HG02938 (cell line): ENCODE measurements at regions not wholly inside any gene's neighbourhood (a gene's known extent, or its start where the extent isn't known, plus 50 kb on each side); places are given as distances from the start of the nearest gene placed in this dataset.

ENCODE experiments used
- ATAC-seq: cut with Tn5 transposase; IDR thresholded peaks from one replicate; pipeline ENCODE4 v1.9.1; 2021; ENCODE audit warnings: mild to moderate bottlenecking, moderate library complexity; ENCODE audit not compliant: unreplicated experiment

DNA sequence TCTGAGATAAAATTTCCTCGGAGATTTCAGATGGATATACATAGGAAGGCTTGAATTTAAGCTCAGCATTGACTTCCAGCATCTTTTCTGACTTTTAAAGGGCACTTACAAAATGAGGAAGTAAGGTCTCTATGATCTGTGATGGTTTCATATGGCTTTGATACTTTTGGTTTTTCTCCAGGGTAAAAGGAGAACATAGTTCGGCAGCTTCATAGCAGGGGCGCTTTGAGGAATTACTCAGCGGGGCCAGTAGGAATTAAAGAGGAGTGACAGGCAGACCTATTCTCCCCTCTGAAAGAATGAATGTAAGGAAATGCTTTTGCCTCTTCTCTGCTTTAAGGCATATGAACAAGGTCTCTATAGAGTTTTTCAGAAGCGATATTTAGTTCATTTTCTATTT lies 80.0 kb upstream of the PCDH15 start:
- ATAC-seq: no peak

- no peak for ATAC-seq
Observed at GRCh38 chr10:54869022-54869421, 68.0 kb upstream of the PCDH15 start.

- ATAC-seq: no peak
Observed at GRCh38 chr10:54866666-54867065, 65.6 kb upstream of the PCDH15 start.

- ATAC-seq: no peak
Observed at GRCh38 chr10:54854843-54855242, 53.8 kb upstream of the PCDH15 start.

DNA sequence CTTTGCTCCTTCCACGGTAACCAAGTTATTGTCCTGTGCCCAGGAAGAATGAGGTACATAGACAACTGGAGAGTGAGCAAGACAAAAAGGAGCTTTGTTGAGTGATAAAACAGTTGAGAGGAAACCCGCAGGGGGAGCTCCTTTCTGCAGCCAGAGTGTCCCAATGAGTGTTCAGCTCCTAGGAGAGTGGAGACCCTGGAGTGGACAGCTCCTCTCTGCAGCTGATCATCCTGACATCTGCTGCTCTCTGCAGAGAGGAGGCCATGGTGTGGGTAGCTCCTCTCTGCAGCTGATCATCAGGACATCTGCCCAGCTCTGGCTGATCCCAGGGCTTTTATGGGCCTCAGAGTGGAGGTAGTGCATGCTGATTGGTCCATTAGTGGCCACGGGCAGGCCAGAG lies 53.4 kb upstream of the PCDH15 start:
- ATAC-seq: no peak

DNA sequence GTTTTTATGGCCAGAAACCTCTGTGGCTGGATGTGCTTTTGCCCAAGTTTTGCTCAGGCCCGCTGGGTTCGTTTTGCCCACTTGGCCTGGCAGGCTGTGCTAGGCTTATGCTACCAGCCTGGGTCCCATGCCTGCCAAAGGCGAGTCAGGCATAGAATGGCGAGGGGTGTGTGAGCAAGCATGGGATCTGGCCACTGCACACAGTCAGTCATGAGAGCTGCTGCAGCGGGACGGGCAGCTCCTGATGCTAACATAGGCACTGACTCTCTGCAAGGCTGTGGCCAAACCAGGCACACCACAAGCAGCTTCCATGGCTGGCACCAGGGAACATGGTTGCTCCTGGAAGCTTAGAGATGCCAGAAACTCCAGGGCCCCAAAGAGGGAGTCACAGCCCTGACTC lies 52.9 kb upstream of the PCDH15 start:
- no peak for ATAC-seq
